ENCODE measurements at regions not wholly inside any gene's neighbourhood (a gene's known extent, or its start where the extent isn't known, plus 50 kb on each side); places are given as distances from the start of the nearest gene placed in this dataset.

DNA sequence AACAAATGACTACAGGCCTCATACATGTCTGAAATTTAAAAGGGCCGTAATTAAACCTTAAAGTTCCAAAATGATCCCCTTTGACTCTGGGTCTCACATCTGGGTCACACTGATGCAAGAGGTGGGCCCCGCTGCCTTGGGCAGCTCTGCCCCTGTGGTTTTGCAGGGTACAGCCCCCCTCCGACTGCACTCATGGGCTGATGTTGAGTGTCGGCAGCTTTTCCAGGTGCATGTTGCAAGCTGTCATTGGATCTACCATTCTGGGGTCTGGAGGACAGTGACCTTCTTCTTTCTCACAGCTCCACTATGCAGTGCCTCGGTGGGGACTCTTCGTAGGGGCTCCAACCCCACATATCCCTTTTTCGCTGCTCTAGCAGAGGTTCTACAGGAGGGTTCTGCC lies 1537.9 kb downstream of the PCDH18 start:
- intact Hi-C loops (cut with DNase I), result no loop called here
- no peaks in the 10 kb centered on the region for H3K36me3 ChIP-seq
- DNase-seq, result no peak
- TF ChIP-seq, protein P1, sequence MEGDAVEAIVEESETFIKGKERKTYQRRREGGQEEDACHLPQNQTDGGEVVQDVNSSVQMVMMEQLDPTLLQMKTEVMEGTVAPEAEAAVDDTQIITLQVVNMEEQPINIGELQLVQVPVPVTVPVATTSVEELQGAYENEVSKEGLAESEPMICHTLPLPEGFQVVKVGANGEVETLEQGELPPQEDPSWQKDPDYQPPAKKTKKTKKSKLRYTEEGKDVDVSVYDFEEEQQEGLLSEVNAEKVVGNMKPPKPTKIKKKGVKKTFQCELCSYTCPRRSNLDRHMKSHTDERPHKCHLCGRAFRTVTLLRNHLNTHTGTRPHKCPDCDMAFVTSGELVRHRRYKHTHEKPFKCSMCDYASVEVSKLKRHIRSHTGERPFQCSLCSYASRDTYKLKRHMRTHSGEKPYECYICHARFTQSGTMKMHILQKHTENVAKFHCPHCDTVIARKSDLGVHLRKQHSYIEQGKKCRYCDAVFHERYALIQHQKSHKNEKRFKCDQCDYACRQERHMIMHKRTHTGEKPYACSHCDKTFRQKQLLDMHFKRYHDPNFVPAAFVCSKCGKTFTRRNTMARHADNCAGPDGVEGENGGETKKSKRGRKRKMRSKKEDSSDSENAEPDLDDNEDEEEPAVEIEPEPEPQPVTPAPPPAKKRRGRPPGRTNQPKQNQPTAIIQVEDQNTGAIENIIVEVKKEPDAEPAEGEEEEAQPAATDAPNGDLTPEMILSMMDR (IDR thresholded peaks at IDR 0.05), result no peak
- H3K9me3 ChIP-seq, result no peaks in the 10 kb centered on the region
- H3K4me1 ChIP-seq, result no peaks in the 10 kb centered on the region
- no peak overlapping the region for H3K9ac ChIP-seq (ENCODE audit: low read depth in 2 of 2, low read length in 2 of 2)
- H3K27me3 ChIP-seq, result no peaks in the 10 kb centered on the region
- no peak overlapping the region for H3K27ac ChIP-seq
- no peak overlapping the region for H3K4me3 ChIP-seq

DNA sequence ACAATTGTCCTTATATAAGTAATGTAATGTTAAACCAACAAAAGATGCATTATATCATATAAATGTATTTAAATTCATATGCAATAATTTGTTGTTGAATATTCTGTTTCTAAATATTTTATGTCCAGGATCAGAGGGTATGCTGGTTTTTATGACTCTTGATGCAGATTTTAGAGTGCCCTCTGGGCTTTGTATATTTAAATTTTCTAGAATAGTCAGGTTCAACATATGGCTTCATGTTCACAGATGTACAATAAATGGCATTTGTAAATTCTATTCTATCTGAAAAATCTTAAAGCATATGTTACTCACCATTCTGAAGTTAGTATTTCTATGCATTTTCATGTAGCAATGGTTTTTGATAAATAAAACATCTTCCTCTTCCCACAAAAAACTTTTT lies 1555.4 kb downstream of the PCDH18 start:
- Histone ChIP-seq H3K27me3 (no peaks in the 10 kb centered on the region), H3K36me3 (no peaks in the 10 kb centered on the region), H3K4me3 (no peak overlapping the region), H3K9me3 (no peaks in the 10 kb centered on the region), H3K27ac (no peak overlapping the region), H3K9ac (ENCODE audit: low read depth in 2 of 2, low read length in 2 of 2) (no peak overlapping the region), H3K4me1 (no peaks in the 10 kb centered on the region)
- TF ChIP-seq, protein P1 (IDR thresholded peaks at IDR 0.05), result no peak
- intact Hi-C loops (cut with DNase I), result no loop called here
- no peak for DNase-seq

DNA sequence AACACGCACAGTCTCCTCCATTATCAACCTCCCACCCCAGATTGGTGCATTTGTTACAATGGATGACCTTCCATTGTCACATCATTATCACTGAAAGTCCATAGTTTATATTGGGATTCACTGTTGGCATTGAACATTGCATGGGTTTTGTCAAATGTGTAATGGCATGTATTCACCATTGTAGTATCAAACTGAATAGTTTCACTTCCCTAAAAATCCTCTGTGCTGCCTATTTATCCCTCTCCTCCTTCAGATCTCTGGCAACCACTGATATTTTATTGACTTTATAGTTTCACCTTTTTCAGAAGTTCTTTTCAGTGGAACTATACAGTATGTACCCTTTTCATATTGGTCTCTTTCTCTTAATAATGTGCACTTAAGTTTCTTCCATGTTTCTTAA lies 1565.4 kb downstream of the PCDH18 start:
- intact Hi-C loops (cut with DNase I), result no loop called here
- no peak for DNase-seq
- H3K36me3 ChIP-seq, result no peaks in the 10 kb centered on the region
- TF ChIP-seq, protein P1 (IDR thresholded peaks at IDR 0.05), result no peak
- H3K9me3 ChIP-seq, result no peaks in the 10 kb centered on the region
- no peaks in the 10 kb centered on the region for H3K27me3 ChIP-seq
- H3K9ac ChIP-seq (ENCODE audit: low read depth in 2 of 2, low read length in 2 of 2), result no peak overlapping the region
- H3K4me3 ChIP-seq, result no peak overlapping the region
- no peaks in the 10 kb centered on the region for H3K4me1 ChIP-seq
- H3K27ac ChIP-seq, result no peak overlapping the region

- no peaks in the 10 kb centered on the region for H3K27me3 ChIP-seq
- intact Hi-C loops (cut with DNase I), result no loop called here
- DNase-seq, result no peak
- H3K36me3 ChIP-seq, result no peaks in the 10 kb centered on the region
- H3K4me3 ChIP-seq, result no peak overlapping the region
- TF ChIP-seq, protein P1 (IDR thresholded peaks at IDR 0.05), result no peak
- no peaks in the 10 kb centered on the region for H3K4me1 ChIP-seq
- no peaks in the 10 kb centered on the region for H3K9me3 ChIP-seq
- H3K27ac ChIP-seq, result no peak overlapping the region
- no peak overlapping the region for H3K9ac ChIP-seq (ENCODE audit: low read depth in 2 of 2, low read length in 2 of 2)
Observed at GRCh38 chr4:135963009-135963408, 1569.3 kb downstream of the PCDH18 start.

- DNase-seq, result no peak
- H3K9me3 ChIP-seq, result no peaks in the 10 kb centered on the region
- H3K27me3 ChIP-seq, result no peaks in the 10 kb centered on the region
- no peak overlapping the region for H3K27ac ChIP-seq
- TF ChIP-seq, protein P1 (IDR thresholded peaks at IDR 0.05), result no peak
- no peaks in the 10 kb centered on the region for H3K4me1 ChIP-seq
- intact Hi-C loops (cut with DNase I), result no loop called here
- H3K4me3 ChIP-seq, result no peak overlapping the region
- H3K9ac ChIP-seq (ENCODE audit: low read depth in 2 of 2, low read length in 2 of 2), result no peak overlapping the region
- H3K36me3 ChIP-seq, result no peaks in the 10 kb centered on the region
Observed at GRCh38 chr4:135949931-135950330, 1582.4 kb downstream of the PCDH18 start.

- Histone ChIP-seq H3K36me3 (no peaks in the 10 kb centered on the region), H3K27me3 (no peaks in the 10 kb centered on the region), H3K9me3 (no peaks in the 10 kb centered on the region), H3K4me3 (no peak overlapping the region), H3K9ac (ENCODE audit: low read depth in 2 of 2, low read length in 2 of 2) (no peak overlapping the region), H3K4me1 (no peaks in the 10 kb centered on the region), H3K27ac (no peak overlapping the region)
- intact Hi-C loops (cut with DNase I), result no loop called here
- TF ChIP-seq, protein P1 (IDR thresholded peaks at IDR 0.05), result no peak
- no peak for DNase-seq
Observed at GRCh38 chr4:135948797-135949196, 1583.5 kb downstream of the PCDH18 start.

Data from colonic mucosa (tissue), 4 donors.